Right renal pelvis (tissue), 4 donors: ENCODE measurements at regions not wholly inside any gene's neighbourhood (a gene's known extent, or its start where the extent isn't known, plus 50 kb on each side); places are given as distances from the start of the nearest gene placed in this dataset.

Experiments used
- DNase-seq, 4 donors: peaks; one replicate each; pipeline ENCODE4 v3.0.0-alpha.2; 2013; ENCODE audit warnings: low read depth in 4 of 4, low spot score in 3 of 4, missing footprints in 1 of 4

DNA sequence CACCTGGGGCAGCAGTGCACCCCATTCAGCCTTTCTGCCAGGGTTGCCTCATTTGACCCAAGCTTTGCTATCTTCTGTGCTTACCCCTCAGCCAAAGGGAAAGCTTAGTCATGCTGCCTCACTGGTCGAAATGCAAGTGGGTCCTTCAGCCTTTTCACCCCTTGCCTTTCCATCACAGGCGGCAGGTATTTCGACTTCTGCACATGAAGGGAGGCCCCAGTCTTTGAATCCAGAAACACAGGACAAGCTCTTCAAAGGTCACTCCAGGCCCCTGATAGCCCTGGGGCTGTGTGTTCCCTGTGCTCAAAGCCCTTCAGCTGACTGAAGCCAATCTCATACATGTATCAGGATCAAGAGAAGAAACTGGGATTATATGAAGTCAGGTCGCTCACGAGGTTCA, 129.7 kb downstream of the SNX19 start:
- DNase-seq = no peak

DNA sequence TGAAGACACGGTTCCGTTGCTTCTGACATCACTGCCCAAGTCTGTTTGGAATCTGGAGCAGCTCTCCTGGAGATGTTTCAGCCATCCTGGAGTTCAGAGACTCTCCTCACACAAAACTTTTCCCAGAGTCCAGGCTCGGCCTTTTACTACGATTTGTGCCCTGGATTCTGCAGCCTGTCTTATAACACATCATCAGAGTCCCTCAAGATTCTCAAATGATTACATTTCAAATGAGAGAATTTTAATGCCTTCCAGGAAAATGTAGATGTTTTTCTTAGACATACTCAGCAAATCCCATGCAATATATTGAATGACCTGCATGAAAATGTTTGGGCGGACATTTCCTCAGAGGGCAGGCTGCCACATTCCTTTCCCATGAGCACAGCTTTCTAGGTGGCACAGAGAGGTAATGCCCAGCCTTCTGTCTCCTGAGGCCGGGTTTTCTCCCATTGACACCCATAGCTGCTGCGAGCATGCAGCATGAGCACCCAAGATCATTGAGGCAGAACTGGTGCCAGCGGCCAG, 129.1 kb downstream of the SNX19 start:
- no peak for DNase-seq

DNA sequence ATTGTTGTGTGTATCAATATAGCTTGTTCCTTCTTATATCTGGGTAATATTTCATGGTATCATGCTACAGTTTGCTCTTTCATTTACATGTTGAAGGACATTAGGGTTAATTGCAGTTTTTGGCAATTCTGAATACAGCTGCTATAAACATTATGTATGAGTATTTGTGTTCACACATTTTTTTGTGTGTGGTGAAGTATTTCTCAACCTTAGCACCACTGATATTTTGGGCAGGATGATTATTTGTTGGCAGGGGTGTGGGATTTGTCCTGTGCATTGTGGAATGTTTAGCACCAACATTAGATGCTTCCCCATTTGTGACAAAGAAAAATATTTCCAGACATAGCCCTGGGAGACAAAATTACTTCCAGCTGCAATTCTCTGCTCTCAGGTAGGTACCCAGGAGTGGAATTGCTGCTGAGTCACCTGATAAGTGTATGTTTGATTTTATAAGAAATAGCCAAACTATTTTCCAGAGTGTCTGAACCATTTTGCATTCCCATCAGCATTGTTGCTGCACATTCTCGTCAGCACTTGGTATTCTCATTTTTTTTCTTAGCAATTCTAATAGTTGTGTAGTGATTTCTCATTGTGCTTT, 128.2 kb downstream of the SNX19 start:
- no peak for DNase-seq

DNA sequence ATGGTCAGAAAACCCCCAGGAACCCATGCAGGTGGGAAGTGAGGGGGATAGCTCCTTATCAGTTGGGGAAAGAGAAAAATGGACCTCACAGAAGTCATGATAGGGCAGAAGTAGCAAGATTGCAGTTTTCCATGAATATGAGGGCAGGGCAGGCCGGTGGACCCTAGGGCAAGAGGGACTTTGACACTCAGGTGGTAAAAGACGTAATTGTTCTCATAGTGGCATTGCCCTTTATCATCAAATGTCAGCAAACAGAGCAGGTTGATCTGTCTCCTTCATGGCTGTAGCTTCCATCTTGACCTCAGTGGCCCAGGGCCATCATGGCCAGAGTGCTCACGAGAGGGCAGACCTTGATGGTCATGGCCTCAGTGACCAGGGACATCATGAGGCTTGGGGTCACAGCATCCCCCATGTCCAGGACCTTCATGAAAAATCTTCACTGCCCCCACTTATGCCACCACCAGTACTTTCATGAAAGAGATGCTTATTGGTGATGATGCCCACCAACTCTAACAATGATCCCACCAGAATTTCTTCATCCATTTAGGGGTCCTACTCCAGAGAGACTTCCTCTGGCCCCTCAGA, 127.1 kb downstream of the SNX19 start:
- DNase-seq = no peak

DNA sequence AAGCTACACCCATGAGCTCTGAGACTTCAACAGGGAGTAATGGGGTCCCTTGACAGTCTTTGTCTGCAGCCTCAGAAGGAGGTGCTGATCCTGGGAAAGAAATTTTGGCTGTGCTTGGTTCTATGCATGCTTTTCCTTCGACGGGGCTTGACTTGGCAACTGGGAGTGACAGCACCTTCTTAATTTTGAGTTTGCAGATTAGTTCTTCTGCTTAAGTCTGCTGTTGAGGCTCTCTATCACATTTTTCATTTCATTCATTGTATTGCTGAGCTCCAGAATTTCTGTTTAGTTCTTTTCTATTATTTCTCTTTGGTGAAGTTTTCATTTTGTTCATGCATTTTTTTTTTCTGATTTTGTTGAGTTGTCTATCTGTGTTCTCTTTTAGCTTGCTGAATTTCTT, 125.6 kb downstream of the SNX19 start:
- no peak for DNase-seq

DNA sequence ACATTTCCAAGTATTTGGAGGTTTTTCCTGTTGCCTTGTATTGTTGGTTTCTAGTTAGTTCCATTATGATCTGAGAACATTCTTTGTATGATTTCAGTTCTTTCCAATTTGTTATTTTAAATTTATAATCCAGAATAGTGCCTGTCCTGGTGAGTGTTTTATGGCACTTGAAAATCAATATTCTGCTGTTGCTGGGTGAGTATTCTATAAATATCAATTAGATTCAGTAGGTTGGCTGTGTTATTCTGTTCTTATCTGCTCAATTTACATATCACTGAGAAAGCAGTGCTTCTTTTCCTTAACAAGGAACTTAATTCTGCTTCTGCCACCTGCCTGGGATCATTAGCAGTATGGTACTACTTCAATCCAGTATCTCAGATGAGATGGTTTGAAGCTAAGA, 123.5 kb downstream of the SNX19 start:
- DNase-seq = no peak

DNA sequence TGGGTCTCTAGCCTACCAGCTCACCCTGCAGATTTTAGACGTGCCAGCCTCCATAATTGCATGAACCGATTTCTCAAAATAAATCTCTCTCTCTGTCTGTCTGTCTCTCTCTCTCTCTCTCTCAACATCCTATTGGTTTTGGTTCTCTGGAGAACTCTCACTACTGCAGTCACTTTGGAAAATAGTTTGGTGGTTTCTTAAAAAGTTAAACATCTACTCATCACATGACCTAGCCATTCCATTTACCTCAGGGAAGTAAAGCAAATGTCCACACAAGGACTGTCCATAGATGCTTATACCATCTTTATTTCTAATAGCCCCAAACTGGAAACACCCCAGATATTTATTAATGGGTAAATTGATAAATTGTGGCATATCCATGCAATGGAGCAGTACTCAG, 119.5 kb downstream of the SNX19 start:
- DNase-seq = no peak

DNA sequence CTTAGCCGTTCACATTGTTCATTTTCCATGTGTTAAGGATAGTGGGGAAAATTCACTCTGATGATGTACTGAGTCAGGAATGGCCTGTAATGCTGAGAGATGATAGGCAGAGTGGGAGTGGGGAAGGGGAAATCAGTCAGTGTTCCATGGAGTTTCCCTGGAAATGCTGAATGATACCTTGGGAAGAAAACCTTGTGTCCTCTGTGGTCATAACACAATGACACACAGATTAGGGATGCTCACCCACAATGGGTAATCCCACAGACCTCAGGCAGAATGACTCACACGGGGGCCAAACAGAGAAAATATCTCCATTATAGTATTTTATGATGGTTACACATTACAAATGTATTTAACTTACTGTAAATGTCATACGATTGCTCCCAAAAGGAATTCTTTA, 118.0 kb downstream of the SNX19 start:
- no peak for DNase-seq

DNA sequence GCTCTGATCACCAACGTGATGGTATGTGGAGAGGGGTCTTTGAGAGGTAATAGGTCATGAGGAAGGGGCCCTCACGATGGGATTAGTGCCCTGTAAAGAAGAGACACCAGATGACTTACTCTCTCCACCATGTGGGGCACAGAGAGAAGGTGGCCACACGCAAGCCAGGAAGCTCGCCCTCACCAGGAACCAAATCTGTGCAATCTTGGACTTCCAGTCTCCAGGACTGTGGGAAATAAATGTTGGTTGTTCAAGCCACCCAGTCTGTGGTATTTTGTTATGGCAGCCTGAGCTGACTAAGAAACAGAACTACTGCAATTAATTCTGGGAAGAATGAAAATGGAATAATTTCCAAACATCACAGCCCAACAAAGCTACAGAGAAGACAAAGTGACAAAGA, 117.5 kb downstream of the SNX19 start:
- no peak for DNase-seq

DNA sequence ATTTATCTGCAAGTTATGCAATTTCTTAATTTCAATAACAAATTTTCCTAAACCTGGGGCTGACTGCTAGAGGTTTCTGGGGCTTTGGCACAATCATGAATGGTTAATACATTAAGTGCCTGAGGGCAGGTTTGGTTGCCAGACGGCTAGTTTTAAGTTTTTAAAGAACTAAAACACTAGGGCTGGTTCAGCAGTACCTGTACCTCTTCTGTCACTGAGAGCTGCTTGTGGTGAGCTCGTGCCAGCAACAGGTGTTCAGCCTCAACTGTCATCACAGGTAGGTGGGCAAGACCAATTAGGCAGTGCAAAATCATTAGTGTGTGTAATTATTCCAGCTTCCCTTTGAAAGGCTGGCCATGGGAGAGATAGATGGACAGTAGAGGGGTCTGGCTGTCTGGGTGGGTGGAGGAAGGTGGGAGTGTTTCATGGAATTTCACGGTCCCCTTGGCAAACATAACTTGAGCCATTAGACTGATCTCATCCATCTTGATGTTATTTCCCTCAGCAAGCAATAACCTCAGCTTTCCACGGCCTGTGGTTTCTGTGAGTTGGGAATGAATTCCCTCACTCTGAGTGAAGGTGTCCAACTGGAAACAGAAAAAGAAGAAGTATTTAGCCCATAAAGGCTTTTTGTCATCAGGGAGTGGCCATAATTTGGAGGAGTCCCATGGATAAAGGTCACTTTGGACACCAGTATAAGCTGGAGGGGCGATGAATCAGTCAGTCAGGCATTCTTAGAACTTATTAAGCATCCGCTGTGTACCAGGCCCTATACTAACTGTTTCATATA, 114.8 kb downstream of the SNX19 start:
- peak in 2 of 4 donors; percentile 60 to 63 for DNase-seq

DNA sequence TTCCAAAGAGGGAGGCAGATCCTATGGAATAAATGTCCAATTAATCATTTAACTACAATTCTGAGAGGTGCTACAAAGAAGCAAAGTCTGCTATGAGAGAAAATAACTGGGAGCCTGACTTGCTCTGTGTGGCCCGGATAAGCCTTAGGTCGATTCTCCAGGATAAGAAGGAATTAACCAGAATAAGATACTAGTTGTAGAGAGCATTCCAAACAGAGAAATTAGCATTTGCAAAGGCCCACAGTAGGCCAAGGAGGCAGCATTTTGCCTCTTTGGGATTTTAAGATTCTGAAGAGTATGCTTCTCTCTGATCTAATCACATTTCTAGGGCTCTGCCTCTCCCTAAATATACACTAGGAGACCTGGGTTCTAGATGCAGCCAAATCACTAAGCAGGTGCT, 113.7 kb downstream of the SNX19 start:
- no peak for DNase-seq

DNA sequence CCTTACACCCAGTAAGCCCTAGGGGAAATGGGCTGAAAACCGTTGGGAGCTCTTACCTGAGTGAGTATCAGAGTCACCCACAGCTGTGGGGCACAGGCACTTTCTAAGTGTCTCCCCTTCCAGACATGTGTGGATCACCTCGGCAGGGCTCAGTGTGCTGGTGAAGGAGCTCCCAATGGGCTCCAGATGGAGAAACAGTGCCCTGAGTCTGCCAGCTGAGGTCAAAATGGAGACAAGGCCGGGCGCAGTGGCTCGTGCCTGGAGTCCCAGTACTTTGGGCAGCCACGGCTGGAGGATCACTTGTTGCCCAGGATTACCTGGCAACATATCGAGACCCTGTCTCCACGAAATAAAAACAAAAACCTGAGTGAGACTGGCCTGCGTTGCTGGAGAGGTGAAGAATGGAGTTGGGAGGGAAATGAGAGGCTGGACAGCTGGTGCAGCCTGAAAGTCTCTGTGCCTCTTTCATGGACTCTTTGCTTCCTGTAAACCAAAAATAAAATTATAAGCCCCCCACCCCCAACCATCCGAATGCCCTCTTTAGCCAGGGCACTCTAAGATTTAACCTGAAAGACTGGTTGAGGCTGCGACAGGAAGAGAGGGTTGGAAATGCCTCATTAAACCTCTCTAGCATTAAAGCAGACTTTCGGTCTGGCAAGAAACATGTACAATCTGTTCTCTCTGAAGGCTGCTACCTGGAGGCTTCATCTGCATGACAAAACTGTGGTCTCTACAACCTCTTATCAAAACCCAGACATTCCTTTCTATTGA, 111.8 kb downstream of the SNX19 start:
- DNase-seq = no peak

DNA sequence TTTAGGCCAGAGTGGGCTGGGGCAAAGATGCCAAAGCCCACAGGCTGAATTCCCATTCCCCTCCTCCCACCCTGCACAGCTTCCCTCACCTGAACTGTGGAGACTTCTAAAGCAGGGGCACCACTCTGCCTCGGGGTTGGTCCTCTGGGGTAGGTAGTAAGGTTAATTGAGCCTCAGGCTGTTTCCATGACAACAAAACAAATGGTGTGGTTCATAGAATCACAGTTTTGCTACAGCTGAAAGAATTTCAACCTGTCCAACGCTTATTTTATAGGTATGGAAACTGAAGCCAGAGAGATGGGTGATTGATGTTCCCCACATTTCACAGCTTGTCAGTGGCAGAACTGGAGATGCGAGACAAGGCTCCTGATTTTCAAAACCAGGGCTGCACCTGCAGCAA, 109.5 kb downstream of the SNX19 start:
- no peak for DNase-seq

DNA sequence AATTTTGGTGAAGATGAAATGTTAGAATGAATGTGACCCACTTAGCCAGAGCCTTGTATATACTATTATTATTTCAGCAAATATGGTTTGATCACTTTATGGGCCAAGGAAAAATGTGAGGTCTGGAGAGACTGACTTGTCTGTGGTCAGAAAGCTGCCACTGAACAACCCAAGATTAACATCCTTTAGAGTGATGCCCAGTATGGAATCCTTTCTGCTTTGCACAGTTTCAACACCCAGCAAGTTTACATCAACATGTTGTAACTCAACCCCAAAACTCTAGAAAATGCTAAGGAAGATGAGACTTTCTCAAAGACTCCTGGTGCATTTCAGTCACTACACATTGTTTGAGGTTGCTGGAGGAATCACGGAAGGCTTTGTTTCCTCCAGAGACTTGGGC, 107.7 kb downstream of the SNX19 start:
- no peak for DNase-seq

DNA sequence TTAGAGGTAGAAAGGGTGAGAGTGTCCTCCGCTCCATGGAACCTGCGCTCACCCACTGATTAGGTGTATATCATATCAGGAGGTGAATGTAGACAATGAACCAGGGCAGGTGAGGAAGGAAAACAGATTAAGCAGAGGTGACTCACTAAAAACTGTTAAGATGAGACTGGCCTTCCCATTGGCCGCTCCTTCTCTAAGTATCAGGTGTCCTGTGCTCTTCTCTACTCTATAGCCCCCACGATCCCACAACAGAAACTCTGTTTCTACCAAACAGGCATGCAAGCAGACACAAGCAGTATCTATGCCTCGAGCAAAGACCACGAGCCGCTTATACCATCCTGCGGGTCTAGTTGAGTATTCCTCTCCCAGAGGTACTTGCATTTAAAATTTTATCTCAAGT, 103.1 kb downstream of the SNX19 start:
- no peak for DNase-seq

DNA sequence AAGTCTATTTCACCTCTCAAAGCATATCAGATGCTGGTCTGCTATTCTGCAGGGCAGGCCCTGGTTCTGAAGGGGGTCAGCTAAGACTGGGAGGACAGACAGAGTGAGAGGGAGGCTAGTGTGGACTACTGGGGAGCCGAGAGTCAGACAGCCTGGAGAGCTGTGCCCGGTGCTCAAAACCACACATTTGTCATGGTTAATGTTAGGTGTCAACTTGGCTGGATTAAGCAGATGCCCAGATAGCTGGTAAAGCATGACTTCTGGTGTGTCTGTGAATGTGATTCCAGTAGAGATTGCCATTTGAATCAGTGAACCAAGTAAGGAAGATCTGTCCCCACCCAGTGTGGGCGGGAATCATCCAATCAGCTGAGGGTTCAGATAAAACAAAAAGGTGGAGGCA, 102.6 kb downstream of the SNX19 start:
- no peak for DNase-seq

DNA sequence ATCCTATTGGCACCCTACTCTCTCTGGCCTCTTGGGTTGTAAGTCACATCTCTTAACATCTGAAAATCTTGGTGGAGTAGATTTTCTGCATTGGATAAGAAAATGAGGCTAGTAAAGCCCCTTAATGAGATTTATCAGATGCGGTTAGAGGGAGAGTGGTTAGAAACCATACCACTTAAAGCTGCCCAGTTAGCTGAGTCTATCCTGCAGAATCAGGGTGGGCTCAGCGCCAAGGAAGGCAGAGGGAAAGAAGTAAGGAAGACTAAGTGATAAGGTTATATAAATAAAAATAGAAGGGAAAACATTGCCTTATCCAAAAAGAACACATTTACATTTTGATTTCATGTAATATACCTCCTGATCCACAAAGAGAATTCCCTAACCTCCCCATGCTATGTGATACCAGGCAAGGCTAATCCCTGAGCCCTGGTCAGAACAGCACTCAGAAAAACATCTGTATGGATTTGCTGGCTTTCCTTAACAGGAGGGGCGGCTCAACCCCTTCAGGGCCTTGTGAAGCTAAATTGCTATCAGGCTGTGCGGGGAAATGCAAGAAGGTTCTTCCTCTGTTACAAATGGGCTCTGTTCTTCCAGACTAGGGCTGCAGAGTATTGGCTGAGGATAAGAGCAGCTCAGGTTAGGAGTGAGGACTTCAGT, 101.7 kb downstream of the SNX19 start:
- no peak for DNase-seq

DNA sequence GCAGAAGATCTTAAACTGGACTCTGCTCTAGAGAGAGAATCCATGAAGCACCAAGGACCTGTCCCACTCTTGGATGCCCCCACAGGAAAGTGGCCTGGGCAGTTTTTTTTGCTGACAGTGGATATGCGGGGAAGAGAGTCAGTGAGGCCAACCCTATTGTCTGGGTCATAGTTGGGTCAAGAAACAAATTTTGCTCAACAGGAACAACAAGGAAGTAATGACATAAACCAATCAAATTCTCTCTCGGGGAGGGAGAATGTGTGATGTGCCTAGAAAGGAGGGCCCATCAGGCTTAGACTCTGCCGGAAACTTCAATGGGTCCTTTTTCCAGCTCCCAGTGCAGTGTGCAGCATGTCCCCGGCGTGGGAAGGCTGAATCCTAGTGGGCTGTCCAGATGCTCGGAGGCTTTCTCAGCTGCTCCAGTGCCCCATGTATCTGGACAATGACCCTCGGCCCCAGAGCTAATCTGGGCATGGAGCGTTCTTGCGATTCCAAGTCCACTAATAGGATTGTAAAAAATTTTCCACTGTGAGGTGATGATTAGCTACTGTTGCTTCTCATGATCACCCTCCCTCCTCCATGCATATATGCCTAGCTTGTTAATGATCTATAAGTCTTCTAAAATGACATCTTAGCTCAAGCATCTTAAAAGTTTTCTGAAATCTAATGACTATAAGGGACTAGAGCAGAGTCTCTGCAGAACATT, 101.0 kb downstream of the SNX19 start:
- DNase-seq = no peak

DNA sequence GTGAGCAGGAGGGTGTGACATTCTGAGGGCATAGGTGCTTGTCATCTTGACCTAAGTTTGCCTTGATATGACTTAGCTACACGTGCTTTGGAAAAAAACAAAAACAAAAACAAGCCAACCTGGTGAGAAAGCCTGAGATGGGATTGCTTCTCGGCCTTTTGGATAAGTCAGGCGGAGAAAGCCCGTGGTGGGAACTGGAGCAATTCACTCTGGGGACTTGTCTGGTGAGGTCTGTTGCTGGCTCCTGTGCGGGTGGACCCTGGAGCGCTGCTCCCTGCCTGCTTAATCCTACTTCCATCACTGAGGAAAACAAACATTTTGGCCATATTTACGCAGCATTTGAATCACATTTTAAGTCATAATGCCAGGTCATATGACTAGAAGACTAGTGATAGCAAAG, 100.3 kb downstream of the SNX19 start:
- no peak for DNase-seq
